GM12865 (cell line): ENCODE measurements at regions not wholly inside any gene's neighbourhood (a gene's known extent, or its start where the extent isn't known, plus 50 kb on each side); places are given as distances from the start of the nearest gene placed in this dataset.

Experiments used
- DNase-seq: peaks from one replicate; pipeline ENCODE4 v3.0.0; 2010; ENCODE audit warnings: low read depth
- H3K4me3 ChIP-seq: 2 replicates; pipeline ENCODE4 v1.5.1; 2011; ENCODE audit warnings: mild to moderate bottlenecking, low read depth, low read length, control low read depth
- CTCF ChIP-seq: IDR thresholded peaks from 2 replicates; pipeline ENCODE4 v1.5.1; 2011; ENCODE audit warnings: low read length, control low read depth, low read depth, inconsistent platforms; ENCODE audit not compliant: insufficient read depth; ENCODE audit errors: missing control alignments

- no peak for TF ChIP-seq CTCF
- peak; percentile 24 for DNase-seq
- no peak overlapping the region for H3K4me3 ChIP-seq
Measured at GRCh38 chr9:99602854-99603253, 218.8 kb upstream of the NR4A3 start.

- H3K4me3 ChIP-seq, result no peak overlapping the region
- no peak for TF ChIP-seq CTCF
- peak; percentile 15 for DNase-seq
Measured at GRCh38 chr9:99605016-99605743, 216.5 kb upstream of the NR4A3 start.

- H3K4me3 ChIP-seq, result no peak overlapping the region
- DNase-seq, result no peak
- TF ChIP-seq CTCF, result no peak
Measured at GRCh38 chr9:99606296-99606695, 215.4 kb upstream of the NR4A3 start.

- DNase-seq, result no peak
- no peak for TF ChIP-seq CTCF
- H3K4me3 ChIP-seq, result no peak overlapping the region
Measured at GRCh38 chr9:99606957-99607356, 214.7 kb upstream of the NR4A3 start.

GRCh38 chr9:99607842-99608448 lies 213.7 kb upstream of the NR4A3 start:
- DNase-seq, result no peak
- TF ChIP-seq CTCF, result no peak
- H3K4me3 ChIP-seq, result no peak overlapping the region

- H3K4me3 ChIP-seq, result no peak overlapping the region
- no peak for TF ChIP-seq CTCF
- no peak for DNase-seq
Measured at GRCh38 chr9:99614341-99614740, 207.3 kb upstream of the NR4A3 start.
